Activated CD8-positive, alpha-beta T cell treated with anti-CD3 and anti-CD28 coated beads for 36 hours (primary cell): ENCODE measurements at regions not wholly inside any gene's neighbourhood (a gene's known extent, or its start where the extent isn't known, plus 50 kb on each side); places are given as distances from the start of the nearest gene placed in this dataset.

Source experiments
- ATAC-seq: fragments of 200-7000 bp; cut with Tn5 transposase; one replicate; pipeline ENCODE4 v1.10.0; 2021; ENCODE audit warnings: mild to moderate bottlenecking, moderate library complexity
- CTCF ChIA-PET: fragments of 350-600 bp; sonication (Branson Sonifier 250); formaldehyde crosslinking; loops from one replicate; lab custom pipeline; 2021; ENCODE audit warnings: antibody characterized with exemption; lab: Charles Lee
- POLR2A ChIA-PET: fragments of 350-600 bp; sonication (Branson Sonifier 250); formaldehyde crosslinking; loops from one replicate; lab custom pipeline; 2021; ENCODE audit warnings: antibody characterized with exemption; lab: Charles Lee
- DNase-seq: peaks from one replicate; pipeline ENCODE4 v3.0.0-alpha.2; 2020
- H3K27ac Mint-ChIP-seq: one replicate; pipeline ENCODE4 v1.8.0; 2021; ENCODE audit warnings: mild to moderate bottlenecking, mixed read lengths
- H3K27me3 Mint-ChIP-seq: one replicate; pipeline ENCODE4 v1.8.0; 2021; ENCODE audit warnings: mixed read lengths
- H3K36me3 Mint-ChIP-seq: one replicate; pipeline ENCODE4 v1.8.0; 2021; ENCODE audit warnings: low read depth, mixed read lengths
- H3K4me1 Mint-ChIP-seq: one replicate; pipeline ENCODE4 v1.8.0; 2021; ENCODE audit warnings: low read depth, mixed read lengths
- H3K4me3 Mint-ChIP-seq: one replicate; pipeline ENCODE4 v1.8.0; 2021; ENCODE audit warnings: mild to moderate bottlenecking, moderate library complexity, mixed read lengths
- H3K9me3 Mint-ChIP-seq: one replicate; pipeline ENCODE4 v1.8.0; 2021; ENCODE audit warnings: mixed read lengths
- CTCF ChIP-seq: fragments of 200-600 bp; IDR thresholded peaks from one replicate; pipeline ENCODE4 v1.8.0; 2022; ENCODE audit warnings: antibody characterized with exemption, mild to moderate bottlenecking
- intact Hi-C: fragments of 100-400 bp; cut with micrococcal nuclease; formaldehyde crosslinking; loops from one replicate; pipeline ENCODE4 v1.10.0; 2022

- Mint-ChIP-seq H3K9me3 (no peaks in the 10 kb centered on the region), H3K27me3 (peaks cover 2% of the 10 kb centered on the region), H3K36me3 (no peaks in the 10 kb centered on the region), H3K4me1 (no peaks in the 10 kb centered on the region), H3K4me3 (no peak overlapping the region), H3K27ac (no peak overlapping the region)
- ChIA-PET CTCF (no interaction called here), POLR2A (no interaction called here)
- TF ChIP-seq CTCF, result peak; percentile 21
- intact Hi-C loops, result no loop called here
- DNase-seq, result peak; percentile 16
- ATAC-seq, result no peak
Measured at GRCh38 chr10:83917537-83918506, 221.5 kb upstream of the GHITM start.

- H3K27ac Mint-ChIP-seq, result no peak overlapping the region
- H3K36me3 Mint-ChIP-seq, result no peaks in the 10 kb centered on the region
- H3K27me3 Mint-ChIP-seq, result peaks cover 2% of the 10 kb centered on the region
- no peak for TF ChIP-seq CTCF
- no peak for DNase-seq
- ChIA-PET POLR2A (no interaction called here), CTCF (no interaction called here)
- H3K4me1 Mint-ChIP-seq, result no peaks in the 10 kb centered on the region
- no peak overlapping the region for H3K4me3 Mint-ChIP-seq
- ATAC-seq, result no peak
- intact Hi-C loops, result no loop called here
- H3K9me3 Mint-ChIP-seq, result no peaks in the 10 kb centered on the region
Measured at GRCh38 chr10:83919187-83919586, 220.1 kb upstream of the GHITM start.

GRCh38 chr10:83921984-83922860 is 217.1 kb upstream of the GHITM start:
- Mint-ChIP-seq H3K27ac (no peak overlapping the region), H3K9me3 (no peaks in the 10 kb centered on the region), H3K27me3 (peaks cover 2% of the 10 kb centered on the region), H3K4me3 (no peak overlapping the region), H3K4me1 (no peaks in the 10 kb centered on the region), H3K36me3 (no peaks in the 10 kb centered on the region)
- ChIA-PET POLR2A (no interaction called here), CTCF (no interaction called here)
- DNase-seq (no peak), ATAC-seq (no peak)
- intact Hi-C loops, result no loop called here
- TF ChIP-seq CTCF, result no peak

GRCh38 chr10:83925133-83925532 is 214.2 kb upstream of the GHITM start:
- ChIA-PET POLR2A (no interaction called here), CTCF (no interaction called here)
- ATAC-seq, result no peak
- Mint-ChIP-seq H3K27ac (no peak overlapping the region), H3K4me3 (no peak overlapping the region), H3K4me1 (no peaks in the 10 kb centered on the region), H3K27me3 (peaks cover 2% of the 10 kb centered on the region), H3K36me3 (no peaks in the 10 kb centered on the region), H3K9me3 (no peaks in the 10 kb centered on the region)
- TF ChIP-seq CTCF, result no peak
- intact Hi-C loops, result no loop called here
- DNase-seq, result no peak
